GM18498 (cell line): ENCODE measurements at regions not wholly inside any gene's neighbourhood (a gene's known extent, or its start where the extent isn't known, plus 50 kb on each side); places are given as distances from the start of the nearest gene placed in this dataset.
"Not testable (repeated sequence)": the region's sequence is repeated elsewhere in the genome, so short reads cannot be mapped to it uniquely, and the experiment has no call there.

Experiments used
- ATAC-seq: cut with Tn5 transposase; IDR thresholded peaks from one replicate; pipeline ENCODE4 v1.9.1; 2021; ENCODE audit warnings: mild to moderate bottlenecking, moderate library complexity; ENCODE audit not compliant: unreplicated experiment

- no peak for ATAC-seq
Observed at GRCh38 chr2:234375176-234375880, 121.6 kb downstream of the ARL4C start.

- no peak for ATAC-seq
Observed at GRCh38 chr2:234374736-234375135, 122.1 kb downstream of the ARL4C start.

GRCh38 chr2:234374150-234374508 lies 122.8 kb downstream of the ARL4C start:
- ATAC-seq, result no peak

GRCh38 chr2:234373481-234374149 lies 123.3 kb downstream of the ARL4C start:
- no peak for ATAC-seq

- no peak for ATAC-seq
Observed at GRCh38 chr2:234373060-234373459, 123.8 kb downstream of the ARL4C start.

- no peak for ATAC-seq
Observed at GRCh38 chr2:234372506-234372905, 124.4 kb downstream of the ARL4C start.

- ATAC-seq, result no peak
Observed at GRCh38 chr2:234368861-234369261, 128.0 kb downstream of the ARL4C start.

GRCh38 chr2:234366891-234367290 lies 130.0 kb downstream of the ARL4C start:
- no peak for ATAC-seq

GRCh38 chr2:234364661-234365060 lies 132.2 kb downstream of the ARL4C start:
- no peak for ATAC-seq

GRCh38 chr2:234363647-234364294 lies 133.1 kb downstream of the ARL4C start:
- no peak for ATAC-seq

GRCh38 chr2:234363011-234363487 lies 133.8 kb downstream of the ARL4C start:
- no peak for ATAC-seq

- not testable (repeated sequence) for ATAC-seq
Observed at GRCh38 chr2:234360313-234360975, 136.4 kb downstream of the ARL4C start.

- ATAC-seq, result no peak
Observed at GRCh38 chr2:234357666-234358065, 139.2 kb downstream of the ARL4C start.

- ATAC-seq, result no peak
Observed at GRCh38 chr2:234355808-234356365, 141.0 kb downstream of the ARL4C start.

GRCh38 chr2:234355021-234355720 lies 141.7 kb downstream of the ARL4C start:
- ATAC-seq, result no peak

- ATAC-seq, result no peak
Observed at GRCh38 chr2:234352270-234352669, 144.6 kb downstream of the ARL4C start.

GRCh38 chr2:234351866-234352265 lies 145.0 kb downstream of the ARL4C start:
- ATAC-seq, result not testable (repeated sequence)

- ATAC-seq, result no peak
Observed at GRCh38 chr2:234348081-234348480, 148.8 kb downstream of the ARL4C start.

GRCh38 chr2:234345921-234346320 lies 151.0 kb downstream of the ARL4C start:
- ATAC-seq, result no peak

GRCh38 chr2:234344012-234344411 lies 152.9 kb downstream of the ARL4C start:
- no peak for ATAC-seq
